HepG2 (cell line): ENCODE measurements at regions not wholly inside any gene's neighbourhood (a gene's known extent, or its start where the extent isn't known, plus 50 kb on each side); places are given as distances from the start of the nearest gene placed in this dataset.

Experiments used
- KLF16 ChIP-seq, 2 experiments: sonication (generic) in 1 of 2; formaldehyde crosslinking in 1 of 2; IDR thresholded peaks; 2 replicates each; pipeline versions ENCODE4 v1.6.1 to v1.8.0; 2016 to 2023; ENCODE audit warnings: missing genetic modification reagents in 2 of 2, missing compliant biosample characterization in 1 of 2
- NFATC3 ChIP-seq: sonication (generic); formaldehyde crosslinking; IDR thresholded peaks from 2 replicates; pipeline ENCODE4 v1.5.1; 2020; ENCODE audit warnings: mild to moderate bottlenecking, missing genetic modification reagents
- TCF12 ChIP-seq, 2 experiments: fragments of 450-650 bp in 1 of 2; sonication (generic) in 1 of 2; formaldehyde crosslinking in 1 of 2; IDR thresholded peaks; 2 replicates each; pipeline versions ENCODE4 v1.6.1 to v1.8.0; 2017 to 2022; ENCODE audit warnings: antibody characterized with exemption in 1 of 2, mild to moderate bottlenecking in 1 of 2, missing genetic modification reagents in 1 of 2, moderate library complexity in 1 of 2
- ZNF274 ChIP-seq: sonication (generic); formaldehyde crosslinking; IDR thresholded peaks from 2 replicates; pipeline ENCODE4 v1.5.1; 2020; ENCODE audit warnings: mild to moderate bottlenecking, missing genetic modification reagents
- TF ChIP-seq, protein P1 (sequence below): sonication (generic); formaldehyde crosslinking; IDR thresholded peaks from 2 replicates; pipeline ENCODE4 v1.5.0; 2020; ENCODE audit warnings: mild to moderate bottlenecking, missing genetic modification reagents, moderate library complexity

DNA sequence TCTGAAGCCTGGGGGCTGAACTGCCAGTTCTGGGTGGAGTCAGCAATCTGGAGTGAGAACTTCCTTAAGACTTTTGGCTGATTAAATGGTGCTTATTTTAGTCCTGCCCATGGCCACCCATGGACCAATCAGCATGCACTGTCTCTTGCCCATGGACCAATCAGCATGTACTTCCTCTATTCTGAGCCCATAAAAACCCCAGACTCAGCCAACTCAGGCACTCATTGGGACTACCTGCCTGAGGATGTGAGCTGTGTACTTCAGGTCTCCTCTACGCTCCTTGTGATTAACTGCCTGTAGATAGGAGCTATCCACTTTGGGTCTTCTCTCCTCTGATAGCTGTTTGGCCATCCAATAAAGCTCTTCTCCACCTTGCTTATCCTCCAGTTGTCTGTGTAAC is 342.3 kb upstream of the CCDC179 start:
- TF ChIP-seq NFATC3 (CRISPR knock-in tag), result no peak
- no peak for TF ChIP-seq ZNF274 (CRISPR knock-in tag)
- TF ChIP-seq KLF16 (CRISPR knock-in tag; IDR thresholded peaks at IDR 0.05), result no peak
- TF ChIP-seq, protein P1, sequence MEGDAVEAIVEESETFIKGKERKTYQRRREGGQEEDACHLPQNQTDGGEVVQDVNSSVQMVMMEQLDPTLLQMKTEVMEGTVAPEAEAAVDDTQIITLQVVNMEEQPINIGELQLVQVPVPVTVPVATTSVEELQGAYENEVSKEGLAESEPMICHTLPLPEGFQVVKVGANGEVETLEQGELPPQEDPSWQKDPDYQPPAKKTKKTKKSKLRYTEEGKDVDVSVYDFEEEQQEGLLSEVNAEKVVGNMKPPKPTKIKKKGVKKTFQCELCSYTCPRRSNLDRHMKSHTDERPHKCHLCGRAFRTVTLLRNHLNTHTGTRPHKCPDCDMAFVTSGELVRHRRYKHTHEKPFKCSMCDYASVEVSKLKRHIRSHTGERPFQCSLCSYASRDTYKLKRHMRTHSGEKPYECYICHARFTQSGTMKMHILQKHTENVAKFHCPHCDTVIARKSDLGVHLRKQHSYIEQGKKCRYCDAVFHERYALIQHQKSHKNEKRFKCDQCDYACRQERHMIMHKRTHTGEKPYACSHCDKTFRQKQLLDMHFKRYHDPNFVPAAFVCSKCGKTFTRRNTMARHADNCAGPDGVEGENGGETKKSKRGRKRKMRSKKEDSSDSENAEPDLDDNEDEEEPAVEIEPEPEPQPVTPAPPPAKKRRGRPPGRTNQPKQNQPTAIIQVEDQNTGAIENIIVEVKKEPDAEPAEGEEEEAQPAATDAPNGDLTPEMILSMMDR (CRISPR knock-in tag), result no peak
- no peak for TF ChIP-seq TCF12 (IDR thresholded peaks at IDR 0.05)
- no peak for TF ChIP-seq TCF12 (CRISPR knock-in tag; IDR thresholded peaks at IDR 0.05)
